ENCODE measurements at regions not wholly inside any gene's neighbourhood (a gene's known extent, or its start where the extent isn't known, plus 50 kb on each side); places are given as distances from the start of the nearest gene placed in this dataset.

- H4K8ac ChIP-seq (ENCODE audit: low read depth, low read length), result no peak overlapping the region
- H3K23ac ChIP-seq (ENCODE audit: low read length), result no peak overlapping the region
- peak; percentile 20 to 61 for DNase-seq
- H3K18ac ChIP-seq (ENCODE audit: low read length), result no peak overlapping the region
- peaks cover 3% of the 10 kb centered on the region for H3K79me1 ChIP-seq (ENCODE audit: low read length)
- no peak overlapping the region for H4K91ac ChIP-seq (ENCODE audit: low read depth, low read length)
- H3K14ac ChIP-seq (ENCODE audit: low read length), result no peak overlapping the region
- no peak overlapping the region for H2BK5ac ChIP-seq (ENCODE audit: low read depth, low read length, poor library complexity)
- H3K9ac ChIP-seq (ENCODE audit: low read length), result no peak overlapping the region
- no peak overlapping the region for H2BK120ac ChIP-seq (ENCODE audit: insufficient read depth, low read length, poor library complexity)
- H3K9me3 ChIP-seq (ENCODE audit: insufficient read depth, low read depth, low read length), result no peaks in the 10 kb centered on the region
- no peaks in the 10 kb centered on the region for H3K27me3 ChIP-seq (ENCODE audit: insufficient read depth, low read length)
- no peak overlapping the region for H3K4me2 ChIP-seq (ENCODE audit: low read length)
- no peaks in the 10 kb centered on the region for H3K36me3 ChIP-seq (ENCODE audit: control insufficient read depth in 1 of 2, insufficient read depth in 2 of 2, low read length in 2 of 2)
- H3K27ac ChIP-seq (ENCODE audit: low read depth, low read length), result no peak overlapping the region
- H2AK5ac ChIP-seq (ENCODE audit: low read length), result no peak overlapping the region
- H3K4ac ChIP-seq (ENCODE audit: low read depth, low read length), result no peak overlapping the region
- no peak overlapping the region for H3K4me3 ChIP-seq (ENCODE audit: low read depth, low read length)
- H4K12ac ChIP-seq (ENCODE audit: low read depth, low read length), result no peak overlapping the region
- H2BK12ac ChIP-seq (ENCODE audit: low read length), result no peak overlapping the region
- H3K4me1 ChIP-seq (ENCODE audit: control insufficient read depth in 1 of 2, insufficient read depth in 2 of 2, low read length in 2 of 2), result peaks cover 0 to 13% of the 10 kb centered on the region in 2 experiments
- WGBS (ENCODE audit: extremely low coverage, insufficient coverage, insufficient read length), result no CpG with 5 or more reads among the region's 1 CpG
- H2AFZ ChIP-seq (ENCODE audit: insufficient read depth, low read length, poor library complexity), result no peak overlapping the region
- no peaks in the 10 kb centered on the region for H3K79me2 ChIP-seq (ENCODE audit: control insufficient read depth, insufficient read depth, low read length, poor library complexity)
Observed at GRCh38 chr9:108045851-108046250, 556.3 kb upstream of the KLF4 start.

GRCh38 chr9:108043585-108043984, 554.0 kb upstream of the KLF4 start:
- no peak overlapping the region for H3K23ac ChIP-seq (ENCODE audit: low read length)
- H2BK120ac ChIP-seq (ENCODE audit: insufficient read depth, low read length, poor library complexity), result no peak overlapping the region
- no peak overlapping the region for H3K18ac ChIP-seq (ENCODE audit: low read length)
- H4K12ac ChIP-seq (ENCODE audit: low read depth, low read length), result no peak overlapping the region
- no peak overlapping the region for H4K91ac ChIP-seq (ENCODE audit: low read depth, low read length)
- H3K27ac ChIP-seq (ENCODE audit: low read depth, low read length), result no peak overlapping the region
- H4K8ac ChIP-seq (ENCODE audit: low read depth, low read length), result no peak overlapping the region
- H3K4me3 ChIP-seq (ENCODE audit: low read depth, low read length), result no peak overlapping the region
- no CpG with 5 or more reads among the region's 1 CpG for WGBS (ENCODE audit: extremely low coverage, insufficient coverage, insufficient read length)
- H3K79me2 ChIP-seq (ENCODE audit: control insufficient read depth, insufficient read depth, low read length, poor library complexity), result no peaks in the 10 kb centered on the region
- no peak overlapping the region for H3K4me2 ChIP-seq (ENCODE audit: low read length)
- H2BK12ac ChIP-seq (ENCODE audit: low read length), result no peak overlapping the region
- no peak overlapping the region for H3K14ac ChIP-seq (ENCODE audit: low read length)
- no peaks in the 10 kb centered on the region for H3K27me3 ChIP-seq (ENCODE audit: insufficient read depth, low read length)
- DNase-seq, result no peak
- no peak overlapping the region for H2AK5ac ChIP-seq (ENCODE audit: low read length)
- H2BK5ac ChIP-seq (ENCODE audit: low read depth, low read length, poor library complexity), result no peak overlapping the region
- H3K9ac ChIP-seq (ENCODE audit: low read length), result no peak overlapping the region
- no peak overlapping the region for H2AFZ ChIP-seq (ENCODE audit: insufficient read depth, low read length, poor library complexity)
- H3K9me3 ChIP-seq (ENCODE audit: insufficient read depth, low read depth, low read length), result no peaks in the 10 kb centered on the region
- H3K79me1 ChIP-seq (ENCODE audit: low read length), result peaks cover 3% of the 10 kb centered on the region
- H3K36me3 ChIP-seq (ENCODE audit: control insufficient read depth in 1 of 2, insufficient read depth in 2 of 2, low read length in 2 of 2), result no peaks in the 10 kb centered on the region
- no peak overlapping the region for H3K4ac ChIP-seq (ENCODE audit: low read depth, low read length)
- peaks cover 0 to 14% of the 10 kb centered on the region in 2 experiments for H3K4me1 ChIP-seq (ENCODE audit: control insufficient read depth in 1 of 2, insufficient read depth in 2 of 2, low read length in 2 of 2)

- Histone ChIP-seq H2BK5ac (ENCODE audit: low read depth, low read length, poor library complexity) (no peak overlapping the region), H3K9me3 (ENCODE audit: insufficient read depth, low read depth, low read length) (no peaks in the 10 kb centered on the region), H3K4ac (ENCODE audit: low read depth, low read length) (no peak overlapping the region), H3K4me2 (ENCODE audit: low read length) (no peak overlapping the region), H3K23ac (ENCODE audit: low read length) (no peak overlapping the region), H2BK120ac (ENCODE audit: insufficient read depth, low read length, poor library complexity) (no peak overlapping the region), H3K4me1 (ENCODE audit: control insufficient read depth in 1 of 2, insufficient read depth in 2 of 2, low read length in 2 of 2) (peaks cover 0 to 11% of the 10 kb centered on the region in 2 experiments), H3K79me1 (ENCODE audit: low read length) (no peaks in the 10 kb centered on the region), H3K36me3 (ENCODE audit: control insufficient read depth in 1 of 2, insufficient read depth in 2 of 2, low read length in 2 of 2) (no peaks in the 10 kb centered on the region), H4K12ac (ENCODE audit: low read depth, low read length) (no peak overlapping the region), H4K8ac (ENCODE audit: low read depth, low read length) (no peak overlapping the region), H3K79me2 (ENCODE audit: control insufficient read depth, insufficient read depth, low read length, poor library complexity) (no peaks in the 10 kb centered on the region), H3K27me3 (ENCODE audit: insufficient read depth, low read length) (no peaks in the 10 kb centered on the region), H3K27ac (ENCODE audit: low read depth, low read length) (no peak overlapping the region), H2BK12ac (ENCODE audit: low read length) (no peak overlapping the region), H3K18ac (ENCODE audit: low read length) (no peak overlapping the region), H4K91ac (ENCODE audit: low read depth, low read length) (no peak overlapping the region), H3K9ac (ENCODE audit: low read length) (no peak overlapping the region), H2AFZ (ENCODE audit: insufficient read depth, low read length, poor library complexity) (no peak overlapping the region), H3K14ac (ENCODE audit: low read length) (no peak overlapping the region), H2AK5ac (ENCODE audit: low read length) (no peak overlapping the region), H3K4me3 (ENCODE audit: low read depth, low read length) (no peak overlapping the region)
- WGBS (ENCODE audit: extremely low coverage, insufficient coverage, insufficient read length), result no CpG with 5 or more reads among the region's 1 CpG
- peak in 1 of 2 donors; percentile 37 for DNase-seq
Observed at GRCh38 chr9:108041551-108041950, 552.0 kb upstream of the KLF4 start.

- H3K9ac ChIP-seq (ENCODE audit: low read length), result no peak overlapping the region
- H4K12ac ChIP-seq (ENCODE audit: low read depth, low read length), result no peak overlapping the region
- WGBS (ENCODE audit: extremely low coverage, insufficient coverage, insufficient read length), result no CpG with 5 or more reads among the region's 1 CpG
- no peaks in the 10 kb centered on the region for H3K79me2 ChIP-seq (ENCODE audit: control insufficient read depth, insufficient read depth, low read length, poor library complexity)
- H3K23ac ChIP-seq (ENCODE audit: low read length), result no peak overlapping the region
- no peak overlapping the region for H3K18ac ChIP-seq (ENCODE audit: low read length)
- no peaks in the 10 kb centered on the region for H3K36me3 ChIP-seq (ENCODE audit: control insufficient read depth in 1 of 2, insufficient read depth in 2 of 2, low read length in 2 of 2)
- no peak overlapping the region for H3K27ac ChIP-seq (ENCODE audit: low read depth, low read length)
- H3K9me3 ChIP-seq (ENCODE audit: insufficient read depth, low read depth, low read length), result no peaks in the 10 kb centered on the region
- H3K4me1 ChIP-seq (ENCODE audit: control insufficient read depth in 1 of 2, insufficient read depth in 2 of 2, low read length in 2 of 2), result peaks cover 0 to 11% of the 10 kb centered on the region in 2 experiments
- H2BK120ac ChIP-seq (ENCODE audit: insufficient read depth, low read length, poor library complexity), result no peak overlapping the region
- no peak overlapping the region for H4K91ac ChIP-seq (ENCODE audit: low read depth, low read length)
- H2AK5ac ChIP-seq (ENCODE audit: low read length), result no peak overlapping the region
- no peak overlapping the region for H2AFZ ChIP-seq (ENCODE audit: insufficient read depth, low read length, poor library complexity)
- H4K8ac ChIP-seq (ENCODE audit: low read depth, low read length), result no peak overlapping the region
- peak; percentile 34 to 41 for DNase-seq
- no peak overlapping the region for H3K14ac ChIP-seq (ENCODE audit: low read length)
- no peaks in the 10 kb centered on the region for H3K79me1 ChIP-seq (ENCODE audit: low read length)
- no peaks in the 10 kb centered on the region for H3K27me3 ChIP-seq (ENCODE audit: insufficient read depth, low read length)
- H3K4me3 ChIP-seq (ENCODE audit: low read depth, low read length), result no peak overlapping the region
- no peak overlapping the region for H2BK5ac ChIP-seq (ENCODE audit: low read depth, low read length, poor library complexity)
- H3K4me2 ChIP-seq (ENCODE audit: low read length), result no peak overlapping the region
- no peak overlapping the region for H2BK12ac ChIP-seq (ENCODE audit: low read length)
- H3K4ac ChIP-seq (ENCODE audit: low read depth, low read length), result no peak overlapping the region
Observed at GRCh38 chr9:108040783-108041182, 551.2 kb upstream of the KLF4 start.
